ENCODE measurements at regions not wholly inside any gene's neighbourhood (a gene's known extent, or its start where the extent isn't known, plus 50 kb on each side); places are given as distances from the start of the nearest gene placed in this dataset.

DNA sequence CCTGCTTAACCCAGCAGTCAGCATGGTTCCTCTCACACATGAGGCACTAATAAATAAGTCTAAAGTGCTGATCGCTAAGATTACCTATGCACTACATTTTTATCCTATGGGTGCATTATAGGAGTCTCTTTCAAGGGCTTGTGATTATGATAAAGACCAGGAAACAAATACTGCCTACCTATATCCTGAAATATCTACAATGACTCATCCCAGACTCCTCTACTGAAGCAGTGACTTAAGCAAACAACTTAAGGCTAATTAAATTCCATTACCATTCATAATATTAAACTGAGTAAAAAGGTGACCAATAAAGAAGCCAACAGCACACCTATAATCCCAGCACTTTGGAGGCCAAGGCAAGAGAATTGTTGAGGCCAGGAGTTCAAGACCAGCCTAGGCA lies 338.4 kb downstream of the DNAH5 start:
- TF ChIP-seq, protein P1, sequence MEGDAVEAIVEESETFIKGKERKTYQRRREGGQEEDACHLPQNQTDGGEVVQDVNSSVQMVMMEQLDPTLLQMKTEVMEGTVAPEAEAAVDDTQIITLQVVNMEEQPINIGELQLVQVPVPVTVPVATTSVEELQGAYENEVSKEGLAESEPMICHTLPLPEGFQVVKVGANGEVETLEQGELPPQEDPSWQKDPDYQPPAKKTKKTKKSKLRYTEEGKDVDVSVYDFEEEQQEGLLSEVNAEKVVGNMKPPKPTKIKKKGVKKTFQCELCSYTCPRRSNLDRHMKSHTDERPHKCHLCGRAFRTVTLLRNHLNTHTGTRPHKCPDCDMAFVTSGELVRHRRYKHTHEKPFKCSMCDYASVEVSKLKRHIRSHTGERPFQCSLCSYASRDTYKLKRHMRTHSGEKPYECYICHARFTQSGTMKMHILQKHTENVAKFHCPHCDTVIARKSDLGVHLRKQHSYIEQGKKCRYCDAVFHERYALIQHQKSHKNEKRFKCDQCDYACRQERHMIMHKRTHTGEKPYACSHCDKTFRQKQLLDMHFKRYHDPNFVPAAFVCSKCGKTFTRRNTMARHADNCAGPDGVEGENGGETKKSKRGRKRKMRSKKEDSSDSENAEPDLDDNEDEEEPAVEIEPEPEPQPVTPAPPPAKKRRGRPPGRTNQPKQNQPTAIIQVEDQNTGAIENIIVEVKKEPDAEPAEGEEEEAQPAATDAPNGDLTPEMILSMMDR (IDR thresholded peaks at IDR 0.05): no peak
- no peak for TF ChIP-seq POLR2AphosphoS5 (IDR thresholded peaks at IDR 0.05)

All from esophagus muscularis mucosa (tissue), 3 donors.